GM18861 (cell line): ENCODE measurements at regions not wholly inside any gene's neighbourhood (a gene's known extent, or its start where the extent isn't known, plus 50 kb on each side); places are given as distances from the start of the nearest gene placed in this dataset.

Source experiments
- ATAC-seq: cut with Tn5 transposase; IDR thresholded peaks from one replicate; pipeline ENCODE4 v1.9.1; 2021; ENCODE audit not compliant: unreplicated experiment

DNA sequence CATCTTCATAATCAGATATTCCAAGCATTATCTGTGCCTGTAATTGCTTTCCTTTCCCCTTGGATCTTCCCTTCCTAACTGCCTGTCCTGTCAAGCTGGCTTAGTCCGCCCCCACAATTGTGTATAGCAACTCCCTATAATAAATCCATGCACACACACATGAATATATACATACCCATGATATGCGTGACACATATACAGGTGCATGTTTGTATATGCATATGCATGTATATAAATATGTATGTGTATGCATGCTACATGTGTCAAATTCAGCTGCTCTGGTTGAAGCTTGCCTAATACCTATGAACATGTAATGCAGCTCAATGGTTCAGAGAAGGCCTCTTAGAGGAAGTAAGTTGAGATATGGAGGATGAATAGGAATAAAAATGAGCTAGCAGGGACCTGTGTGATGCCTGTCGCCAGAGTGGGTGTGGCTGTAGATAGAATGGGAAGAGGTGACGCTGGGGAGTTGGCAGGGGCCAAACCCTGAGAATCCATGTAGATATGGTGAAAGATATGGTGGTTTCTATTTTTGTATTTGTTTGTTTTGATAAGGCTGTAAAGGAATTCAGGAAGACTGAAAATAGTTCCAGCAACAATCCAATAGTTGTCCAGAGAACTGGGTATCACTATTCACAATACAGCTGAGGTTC, 595.0 kb upstream of the BOD1L1 start:
- ATAC-seq = no peak

DNA sequence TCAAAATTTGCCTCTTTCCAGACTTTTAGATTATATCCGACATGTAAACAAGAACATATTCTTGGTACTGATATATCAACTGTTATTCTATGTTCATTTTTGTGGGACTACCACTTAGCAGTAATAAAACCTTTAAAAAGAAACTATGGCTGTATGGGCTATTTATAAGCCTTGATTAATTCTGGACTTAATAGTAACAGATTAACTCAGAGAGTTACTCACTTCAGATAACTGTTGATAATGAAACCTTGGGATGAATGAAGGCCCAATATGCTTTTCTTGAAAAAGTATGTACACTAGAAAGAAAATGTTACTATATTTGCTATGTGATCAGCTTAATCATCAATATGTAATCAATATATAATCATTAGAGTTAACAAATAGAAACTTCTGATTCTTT, 595.9 kb upstream of the BOD1L1 start:
- no peak for ATAC-seq

DNA sequence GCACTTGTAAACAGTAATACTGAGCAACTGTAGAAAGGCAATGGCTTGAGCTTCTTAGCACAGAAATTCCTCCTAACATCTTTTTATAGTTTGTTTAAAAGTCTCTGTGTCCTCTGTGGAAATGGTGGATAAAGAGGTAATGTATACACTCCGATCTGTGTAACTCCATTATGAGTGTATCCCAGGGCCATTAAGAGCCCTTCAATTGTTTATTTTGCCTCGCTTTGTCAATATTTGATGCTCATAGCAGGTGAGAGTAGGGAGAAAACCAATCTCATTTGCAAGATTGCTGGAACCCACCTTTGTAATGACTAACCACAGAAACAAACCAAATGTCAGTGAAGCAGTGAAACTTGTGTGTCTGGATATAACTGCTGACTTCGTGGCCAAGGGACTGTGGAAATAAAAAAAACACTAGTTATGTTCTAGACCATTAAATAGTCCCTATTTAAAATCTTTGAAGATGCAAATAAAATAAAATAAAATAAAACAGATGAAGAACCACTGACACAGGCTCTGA, 598.2 kb upstream of the BOD1L1 start:
- ATAC-seq = no peak

DNA sequence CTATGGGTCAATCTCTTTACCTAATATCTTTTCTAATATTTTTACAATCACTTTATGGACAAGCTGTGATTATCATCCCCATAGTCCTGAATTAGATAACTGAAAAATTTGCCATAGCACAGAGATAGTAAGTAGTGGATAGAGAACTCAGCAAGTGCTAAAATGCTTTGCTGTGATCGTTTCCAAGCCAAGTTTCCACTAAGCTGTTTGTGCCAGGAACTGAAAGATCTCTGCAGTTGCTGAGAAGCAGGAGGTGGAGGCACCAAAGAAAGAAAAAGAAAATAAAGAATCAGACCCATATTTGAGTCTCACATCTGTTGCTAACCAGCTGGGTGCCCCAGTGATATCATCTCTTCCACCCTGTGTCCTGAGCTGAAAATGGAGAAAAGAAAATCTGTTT, 605.6 kb upstream of the BOD1L1 start:
- ATAC-seq = no peak

DNA sequence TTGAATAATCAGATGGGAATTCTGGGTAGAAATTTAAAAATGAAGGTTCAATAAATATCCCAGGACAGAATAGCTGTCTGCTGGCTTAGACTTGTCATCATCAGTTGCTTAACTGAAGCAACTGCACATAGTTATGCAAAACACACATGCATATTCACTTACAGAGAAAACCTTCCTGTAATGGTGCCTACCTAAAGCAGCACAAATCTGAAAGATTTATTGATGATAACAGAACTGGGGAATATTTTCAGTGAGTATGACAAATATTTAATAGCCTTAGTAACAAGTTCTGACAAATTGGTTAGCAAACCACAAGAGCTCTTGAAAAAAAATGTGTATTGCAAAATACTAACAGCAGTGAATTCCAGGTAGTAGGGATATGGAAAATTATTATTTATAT, 606.8 kb upstream of the BOD1L1 start:
- ATAC-seq = no peak

DNA sequence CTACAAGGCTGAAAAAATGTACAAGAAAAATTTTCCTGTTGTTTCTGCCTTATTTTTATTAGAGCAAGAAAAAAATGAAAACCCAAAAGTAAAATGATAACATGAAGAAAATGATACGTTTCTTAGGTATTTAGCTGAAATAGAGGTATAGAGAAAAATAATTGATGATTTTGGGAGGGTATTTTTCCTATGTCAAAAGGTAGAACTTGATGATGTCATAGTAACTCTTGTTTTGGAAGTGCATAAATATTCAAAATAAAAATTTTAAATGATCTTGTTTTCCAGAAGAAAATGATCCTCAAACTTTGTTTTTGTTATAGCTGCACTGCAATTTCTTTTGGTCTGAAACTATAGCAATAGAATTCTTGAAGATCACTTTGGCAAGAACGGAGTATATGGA, 608.8 kb upstream of the BOD1L1 start:
- no peak for ATAC-seq

DNA sequence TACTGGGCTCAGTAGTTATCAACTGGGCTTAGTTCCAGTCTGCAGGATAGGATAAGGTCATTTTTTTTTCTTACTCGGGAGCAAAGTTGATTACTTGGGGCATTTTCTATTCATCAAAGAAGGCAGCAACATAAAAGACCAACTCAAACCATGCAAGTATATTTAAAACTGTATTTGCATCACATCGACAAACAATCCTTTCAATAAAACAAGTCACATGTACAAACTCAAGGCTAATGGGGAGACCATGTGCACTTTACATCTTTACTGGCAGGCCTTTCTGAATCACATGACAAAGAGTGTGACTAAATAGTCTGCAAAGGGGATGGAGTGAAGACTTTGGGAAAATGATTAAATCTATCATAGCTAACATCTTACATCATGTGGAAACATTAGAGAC, 610.4 kb upstream of the BOD1L1 start:
- ATAC-seq = no peak

DNA sequence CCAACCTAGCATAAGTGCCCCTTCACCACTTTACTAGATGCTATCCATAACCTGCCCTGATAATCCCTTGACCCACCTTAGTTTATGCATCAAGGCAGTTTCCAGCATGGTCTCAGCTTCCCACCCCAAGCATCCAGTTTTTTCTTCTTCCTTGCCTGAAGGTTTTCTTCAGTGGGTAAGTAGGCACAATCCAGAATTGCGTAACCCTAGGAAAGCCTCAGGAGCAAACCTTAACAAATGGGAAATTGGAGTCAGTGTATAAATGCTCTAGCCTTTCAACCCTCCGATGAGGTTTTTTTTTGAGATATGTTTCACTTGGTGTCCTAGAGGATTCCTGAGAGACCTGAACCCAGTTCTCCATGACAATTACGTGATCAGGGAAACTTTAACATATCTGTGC, 614.0 kb upstream of the BOD1L1 start:
- ATAC-seq = no peak

DNA sequence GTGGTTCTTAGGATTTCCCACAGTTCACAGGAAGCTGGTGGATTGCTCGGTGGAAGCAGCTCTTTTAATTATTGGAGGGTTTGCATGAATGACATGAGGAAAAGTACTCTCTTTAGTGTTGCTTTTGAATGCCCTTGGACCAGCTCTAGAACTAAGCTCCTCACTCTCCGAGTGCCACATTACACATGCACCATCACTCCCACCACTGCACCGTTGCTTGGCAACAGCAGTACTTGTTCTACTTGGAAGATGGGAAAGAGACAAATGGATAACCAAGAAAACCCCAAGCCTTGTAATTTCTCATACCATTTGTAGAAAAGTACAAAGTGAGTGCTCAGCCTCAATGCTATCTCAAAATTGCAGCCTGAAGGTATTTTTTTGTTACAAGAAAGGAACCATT, 620.2 kb upstream of the BOD1L1 start:
- no peak for ATAC-seq

DNA sequence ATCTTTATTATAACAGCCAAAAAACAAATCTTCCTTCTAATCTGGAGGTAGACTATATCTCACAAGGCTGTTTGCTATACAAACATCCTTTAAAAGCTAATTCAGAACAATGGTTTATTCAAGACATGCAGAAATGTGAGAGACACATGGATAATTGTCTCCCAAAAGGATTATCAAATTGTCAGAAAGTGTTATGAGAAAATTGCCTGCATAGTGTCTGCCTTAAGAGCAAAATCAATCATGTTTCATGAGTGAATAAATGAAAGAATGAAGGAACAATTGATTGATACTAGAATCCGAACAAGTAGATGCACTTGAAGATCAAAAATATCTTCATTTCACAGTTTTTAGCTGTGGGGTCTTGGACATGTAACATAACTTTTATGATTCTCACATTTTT, 621.7 kb upstream of the BOD1L1 start:
- ATAC-seq = no peak

DNA sequence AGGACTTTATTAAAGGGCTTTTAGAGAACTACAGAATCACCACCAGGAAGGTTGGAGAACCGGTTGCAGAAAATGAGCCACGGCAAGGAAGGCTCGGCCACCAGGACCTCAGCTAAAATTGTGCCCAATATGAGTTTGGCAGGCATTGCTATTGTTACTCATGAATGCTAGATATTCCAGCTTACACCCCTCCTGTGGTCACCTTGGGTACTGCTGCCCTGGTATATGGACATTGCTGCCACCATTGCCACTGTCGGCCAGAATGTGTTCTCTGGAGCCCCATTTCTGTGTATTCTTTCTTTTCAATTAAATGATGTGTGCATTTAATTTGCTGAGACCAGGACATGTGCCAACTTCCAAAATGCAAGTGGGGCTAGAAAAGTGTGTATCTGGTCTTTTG, 626.7 kb upstream of the BOD1L1 start:
- ATAC-seq = peak; percentile 83

DNA sequence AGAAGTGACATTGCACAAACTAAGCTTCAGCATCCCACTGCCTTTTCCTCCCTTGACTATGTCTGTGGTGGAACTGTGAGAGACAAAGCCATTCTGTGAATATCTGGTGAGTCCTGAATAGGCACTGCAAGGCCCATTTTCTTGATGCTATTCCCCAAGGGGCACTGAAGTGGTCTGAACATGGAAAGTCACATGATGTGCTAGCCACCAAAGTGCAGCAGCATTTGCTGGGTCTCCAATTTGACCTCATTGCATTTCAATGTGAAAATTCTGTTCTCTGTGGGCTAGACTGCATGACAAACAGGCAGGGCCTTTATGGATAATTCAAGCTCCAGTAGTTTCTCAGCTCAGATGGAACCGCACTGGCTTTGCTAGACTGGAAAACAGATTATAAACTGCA, 627.4 kb upstream of the BOD1L1 start:
- no peak for ATAC-seq

DNA sequence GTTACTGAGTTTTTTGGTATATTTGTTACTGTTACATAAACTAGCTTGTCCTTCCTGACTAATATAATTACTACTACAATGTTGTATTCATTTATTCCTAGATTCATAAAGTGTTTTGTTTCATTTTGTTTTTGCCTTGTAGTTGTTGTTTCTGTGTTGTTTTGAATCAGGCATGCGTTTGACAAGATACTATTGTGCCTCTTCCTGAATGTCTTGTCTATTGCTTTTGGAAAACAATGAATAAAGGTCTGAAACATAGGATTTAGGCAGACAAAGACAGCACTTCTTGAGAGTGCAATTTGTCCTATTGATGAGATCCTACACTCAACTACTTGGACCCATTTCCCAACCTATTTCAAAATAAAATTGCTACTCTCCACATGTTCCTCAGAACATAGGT, 630.4 kb upstream of the BOD1L1 start:
- ATAC-seq = no peak

DNA sequence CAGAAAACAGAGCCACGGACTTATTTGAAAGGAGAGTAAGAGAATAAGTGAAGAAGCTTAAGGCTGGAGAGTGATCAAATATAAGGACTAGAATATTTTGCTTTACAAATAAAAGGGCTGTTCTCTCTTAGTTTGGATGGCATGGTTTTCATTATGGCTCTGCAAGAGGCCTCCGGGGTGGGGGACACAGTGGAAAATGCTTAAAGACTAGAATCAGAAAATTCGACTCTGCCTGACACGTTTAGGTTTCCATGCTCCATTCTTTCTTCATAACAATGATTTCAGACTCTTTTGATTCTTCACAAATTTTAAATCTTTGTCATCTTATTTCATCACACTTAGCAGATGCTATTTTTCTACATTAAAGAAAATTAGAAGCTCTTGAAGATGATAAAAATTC, 632.4 kb upstream of the BOD1L1 start:
- no peak for ATAC-seq

DNA sequence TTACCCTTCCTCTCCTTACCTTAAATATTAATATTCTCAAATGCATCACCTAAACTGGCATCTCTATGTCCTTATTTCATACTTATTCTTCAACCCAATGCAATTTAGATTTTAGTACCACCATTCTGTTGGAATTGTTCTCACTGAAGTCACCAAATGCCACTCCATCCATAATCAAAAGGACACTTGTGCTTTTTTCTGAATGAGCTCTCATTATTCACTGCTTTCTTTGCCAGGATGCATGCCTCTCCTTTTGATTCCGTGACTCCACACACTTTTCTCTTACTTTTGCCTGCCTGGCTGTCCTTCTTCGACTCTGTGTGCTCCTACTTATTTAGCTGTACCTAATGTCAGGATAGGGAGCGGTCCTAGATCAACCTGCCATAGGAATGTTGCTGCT, 633.1 kb upstream of the BOD1L1 start:
- ATAC-seq = no peak

DNA sequence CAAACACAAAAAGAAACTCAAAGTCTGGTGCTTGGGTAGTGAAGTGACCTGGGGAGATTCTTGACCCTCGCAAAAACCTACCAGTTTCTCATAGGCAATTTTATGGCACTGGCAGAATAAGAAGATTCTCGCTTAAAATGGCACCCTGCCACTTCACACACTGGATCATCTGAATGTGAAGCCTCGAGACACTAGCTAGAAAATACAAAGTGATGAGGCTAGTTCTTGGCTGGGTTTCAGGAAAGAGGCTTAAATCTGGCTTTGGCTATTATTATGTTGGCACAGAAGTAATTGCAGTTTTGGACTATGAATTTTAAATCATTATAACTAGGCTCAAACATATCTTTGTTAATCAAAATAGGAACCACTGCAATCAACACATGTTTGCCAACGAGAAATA, 634.7 kb upstream of the BOD1L1 start:
- ATAC-seq = no peak

DNA sequence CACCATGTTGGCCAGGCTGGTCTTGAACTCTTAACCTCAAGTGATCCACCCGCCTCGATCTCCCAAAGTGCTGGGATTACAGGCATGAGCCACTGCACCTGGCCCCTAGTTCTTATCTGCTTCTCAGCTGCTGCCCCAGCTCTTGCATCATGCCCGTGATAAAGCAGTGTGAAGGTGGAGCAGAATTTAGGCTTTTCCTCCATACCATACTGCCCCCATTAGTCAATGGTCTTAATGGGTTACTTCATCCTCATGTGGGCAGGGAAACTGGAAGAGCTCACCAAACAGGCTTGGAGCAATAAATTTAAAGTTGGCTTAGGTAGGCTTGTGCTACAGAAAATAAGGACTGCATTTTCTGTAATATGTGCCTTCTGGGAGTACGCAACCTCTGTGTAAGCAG, 636.9 kb upstream of the BOD1L1 start:
- ATAC-seq = no peak

DNA sequence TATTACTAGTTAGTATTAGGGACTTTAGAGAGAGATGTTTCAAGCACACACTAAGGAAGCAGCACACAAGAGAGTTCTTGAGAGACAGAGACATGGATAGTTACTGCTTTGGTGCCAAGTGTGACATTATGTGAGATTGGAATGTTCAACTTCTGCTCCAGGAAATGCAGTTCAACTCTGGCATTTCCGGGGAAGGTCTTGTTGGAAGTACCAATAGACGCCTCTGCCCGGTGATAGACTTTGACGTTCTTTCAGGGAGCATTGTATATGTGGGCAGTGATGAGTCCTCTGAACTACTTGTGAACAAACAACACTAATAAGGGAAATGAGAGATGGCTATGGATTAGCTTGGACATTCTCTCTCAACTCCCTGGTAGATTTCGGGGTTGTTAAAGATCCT, 638.1 kb upstream of the BOD1L1 start:
- no peak for ATAC-seq

DNA sequence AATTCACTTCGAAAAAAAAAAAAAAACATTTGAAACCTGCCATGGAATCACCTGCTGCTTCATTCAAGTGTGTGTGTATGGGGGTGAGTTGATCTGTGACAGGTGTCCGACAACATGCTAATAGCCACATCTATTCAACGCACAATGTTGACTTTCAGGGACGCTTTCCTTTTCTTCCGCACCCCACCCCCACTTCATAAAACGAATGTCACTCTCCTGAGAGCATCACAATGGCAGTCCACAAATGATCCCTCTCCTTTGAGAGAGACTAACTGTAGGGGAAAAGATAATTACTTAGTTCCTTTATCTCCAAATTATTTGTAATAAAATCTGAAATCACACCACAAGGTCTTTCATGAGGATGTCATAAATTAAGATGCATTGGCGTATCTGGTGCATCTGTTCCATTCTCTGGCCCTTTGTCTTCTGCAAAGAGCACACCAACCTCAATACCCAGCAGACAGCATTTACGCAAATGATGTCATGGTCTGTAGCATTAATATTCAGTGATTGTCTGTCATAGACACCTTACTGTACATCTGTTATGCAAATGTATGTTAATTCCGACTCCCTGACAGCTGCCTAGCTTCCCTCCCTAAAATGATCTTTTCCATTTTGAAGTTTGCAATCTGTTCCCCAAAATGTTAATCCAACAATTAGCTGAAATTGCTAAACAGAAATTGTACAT, 640.0 kb upstream of the BOD1L1 start:
- no peak for ATAC-seq

DNA sequence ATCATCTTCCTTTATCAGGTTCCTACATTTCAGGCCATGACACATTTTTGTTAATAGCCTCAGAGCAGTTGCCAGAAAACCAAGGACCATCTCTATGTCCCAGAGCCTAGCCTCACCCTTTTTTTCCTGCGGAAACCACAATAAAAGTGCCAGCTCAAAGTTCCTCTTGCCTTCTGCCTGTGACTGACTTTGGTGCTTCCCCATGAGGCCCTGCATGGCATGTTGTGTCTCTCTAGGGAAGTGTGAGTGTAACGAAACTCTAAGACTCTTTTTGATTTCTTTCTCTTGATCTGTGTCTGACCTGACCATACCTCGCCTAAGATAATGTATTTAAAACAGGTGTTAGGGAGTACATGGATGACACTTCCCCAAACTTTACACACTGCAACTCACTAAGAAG, 642.3 kb upstream of the BOD1L1 start:
- ATAC-seq = peak; percentile 63

DNA sequence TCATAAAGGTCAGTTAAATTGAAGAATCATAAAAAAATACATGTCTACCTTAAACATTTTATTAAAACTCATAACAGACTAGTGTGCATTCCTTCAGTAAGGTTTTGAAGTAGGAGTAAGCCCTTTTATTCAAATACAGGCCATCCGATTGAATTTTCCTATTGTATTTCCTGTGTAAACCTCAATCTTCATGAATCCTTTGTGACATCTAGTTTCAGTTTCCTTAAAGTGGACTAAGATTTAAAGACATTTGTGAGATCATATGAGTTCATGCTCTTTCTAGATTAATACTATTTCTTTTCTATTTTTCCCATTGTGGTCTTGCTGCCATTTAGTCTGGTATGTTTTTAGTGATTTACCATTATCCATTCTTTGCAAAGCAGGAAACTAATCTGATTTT, 644.7 kb upstream of the BOD1L1 start:
- no peak for ATAC-seq

DNA sequence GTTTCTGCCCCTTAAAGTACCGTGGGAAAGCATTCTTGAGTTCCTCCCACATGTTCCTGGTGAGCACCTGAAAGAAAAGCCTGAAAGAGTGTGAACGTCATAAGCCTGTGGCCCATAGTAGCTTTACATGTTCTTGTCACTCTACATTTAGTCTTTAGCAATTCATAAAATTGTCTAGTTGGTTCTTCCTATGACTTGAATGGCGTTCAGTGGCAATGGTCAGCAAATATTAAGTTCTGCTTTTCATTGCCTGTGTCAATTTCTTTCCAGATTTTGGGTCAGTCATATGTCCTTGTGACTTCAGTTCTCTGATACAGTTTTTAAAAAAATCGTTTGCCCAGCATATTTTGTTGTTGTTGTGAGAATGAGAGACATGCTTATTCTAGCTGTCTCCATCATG, 650.0 kb upstream of the BOD1L1 start:
- ATAC-seq = no peak

DNA sequence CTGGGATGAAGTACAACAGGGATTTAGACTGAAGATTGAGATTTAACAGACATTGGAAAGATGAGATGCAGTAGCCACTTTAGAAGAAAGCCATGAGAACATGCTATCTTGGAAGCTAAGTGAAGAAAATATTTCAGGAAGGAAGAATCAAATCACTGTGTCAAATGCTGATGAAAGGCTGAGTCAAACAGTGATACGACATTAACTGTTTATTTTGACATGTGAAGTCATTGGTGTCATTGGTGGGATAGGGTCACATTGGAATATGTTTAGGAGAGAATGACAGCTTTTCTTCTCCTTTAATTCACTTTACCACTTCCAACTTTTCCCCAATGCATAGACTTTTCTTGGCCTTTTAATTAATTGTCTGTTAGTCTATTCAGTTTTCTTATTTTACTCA, 653.0 kb upstream of the BOD1L1 start:
- ATAC-seq = no peak
